ENCODE measurements at regions not wholly inside any gene's neighbourhood (a gene's known extent, or its start where the extent isn't known, plus 50 kb on each side); places are given as distances from the start of the nearest gene placed in this dataset.

GRCh38 chr1:193309936-193310475, 123.6 kb upstream of the B3GALT2 start:
- ATAC-seq (no peak), DNase-seq (no peak)
- Histone ChIP-seq H3K4me1 (no peaks in the 10 kb centered on the region), H3K27me3 (no peaks in the 10 kb centered on the region), H3K4me3 (no peak overlapping the region), H3K36me3 (no peaks in the 10 kb centered on the region), H3K27ac (no peak overlapping the region), H3K9me3 (no peaks in the 10 kb centered on the region)
- intact Hi-C loops (cut with DNase I) = no loop called here
- no peak for TF ChIP-seq CTCF (IDR thresholded peaks at IDR 0.05)

- ATAC-seq (no peak), DNase-seq (no peak)
- no peaks in the 10 kb centered on the region for H3K36me3 ChIP-seq
- intact Hi-C loops (cut with DNase I) = no loop called here
- no peaks in the 10 kb centered on the region for H3K27me3 ChIP-seq
- H3K4me3 ChIP-seq = no peak overlapping the region
- no peaks in the 10 kb centered on the region for H3K9me3 ChIP-seq
- H3K4me1 ChIP-seq = no peaks in the 10 kb centered on the region
- TF ChIP-seq CTCF (IDR thresholded peaks at IDR 0.05) = no peak
- H3K27ac ChIP-seq = no peak overlapping the region
Observed at GRCh38 chr1:193308438-193308837, 122.0 kb upstream of the B3GALT2 start.

GRCh38 chr1:193306430-193306829, 120.0 kb upstream of the B3GALT2 start:
- H3K27me3 ChIP-seq = no peaks in the 10 kb centered on the region
- H3K36me3 ChIP-seq = no peaks in the 10 kb centered on the region
- no peak overlapping the region for H3K4me3 ChIP-seq
- intact Hi-C loops (cut with DNase I) = no loop called here
- no peaks in the 10 kb centered on the region for H3K4me1 ChIP-seq
- no peak overlapping the region for H3K27ac ChIP-seq
- no peak for TF ChIP-seq CTCF (IDR thresholded peaks at IDR 0.05)
- DNase-seq (no peak), ATAC-seq (no peak)
- H3K9me3 ChIP-seq = no peaks in the 10 kb centered on the region

All from left lung (tissue), 4 donors.